HG03558 (cell line): ENCODE measurements at regions not wholly inside any gene's neighbourhood (a gene's known extent, or its start where the extent isn't known, plus 50 kb on each side); places are given as distances from the start of the nearest gene placed in this dataset.

ENCODE experiments used
- ATAC-seq: cut with Tn5 transposase; IDR thresholded peaks from one replicate; pipeline ENCODE4 v1.9.1; 2021; ENCODE audit warnings: moderate number of reproducible peaks; ENCODE audit not compliant: unreplicated experiment; ENCODE audit errors: extremely low read depth

- ATAC-seq = no peak
Observed at GRCh38 chr16:87236516-87237115, 80.6 kb downstream of the C16orf95 start.

GRCh38 chr16:87238361-87238715, 78.9 kb downstream of the C16orf95 start:
- ATAC-seq = no peak

- no peak for ATAC-seq
Observed at GRCh38 chr16:87239545-87239944, 77.6 kb downstream of the C16orf95 start.

- ATAC-seq = no peak
Observed at GRCh38 chr16:87240211-87241136, 76.7 kb downstream of the C16orf95 start.

GRCh38 chr16:87241137-87241771, 75.9 kb downstream of the C16orf95 start:
- ATAC-seq = no peak

- ATAC-seq = no peak
Observed at GRCh38 chr16:87243478-87243877, 73.7 kb downstream of the C16orf95 start.

- no peak for ATAC-seq
Observed at GRCh38 chr16:87244636-87245197, 72.5 kb downstream of the C16orf95 start.

- no peak for ATAC-seq
Observed at GRCh38 chr16:87245511-87245910, 71.7 kb downstream of the C16orf95 start.

- ATAC-seq = no peak
Observed at GRCh38 chr16:87246269-87247065, 70.7 kb downstream of the C16orf95 start.

- ATAC-seq = no peak
Observed at GRCh38 chr16:87248714-87249113, 68.5 kb downstream of the C16orf95 start.

GRCh38 chr16:87249425-87249824, 67.8 kb downstream of the C16orf95 start:
- ATAC-seq = no peak

GRCh38 chr16:87250431-87250960, 66.7 kb downstream of the C16orf95 start:
- no peak for ATAC-seq

- ATAC-seq = no peak
Observed at GRCh38 chr16:87252269-87252970, 64.8 kb downstream of the C16orf95 start.
